A549 (cell line): ENCODE measurements at regions not wholly inside any gene's neighbourhood (a gene's known extent, or its start where the extent isn't known, plus 50 kb on each side); places are given as distances from the start of the nearest gene placed in this dataset.

Experiments used
- ATAC-seq, 2 experiments: fragments of 200-7000 bp in 1 of 2; fragments of >200 bp in 1 of 2; cut with Nextera tagmentation in 1 of 2; cut with Tn5 transposase in 1 of 2; 3 replicates each; pipeline versions ENCODE4 v1.8.0 to v1.9.1; 2018 to 2020; ENCODE audit warnings: mild to moderate bottlenecking in 1 of 2, moderate library complexity in 1 of 2
- CTCF ChIA-PET: fragments of 300-600 bp; sonication (Branson Sonifier 250); formaldehyde crosslinking; extraction: SDS; loops from one replicate; lab custom pipeline; 2021; ENCODE audit warnings: antibody characterized with exemption, inconsistent platforms; lab: Yijun Ruan, JAX
- POLR2A ChIA-PET: fragments of 350-600 bp; formaldehyde crosslinking; extraction: SDS; loops from one replicate; lab custom pipeline; 2021; ENCODE audit warnings: antibody characterized with exemption, inconsistent platforms; lab: Yijun Ruan, JAX
- DNase-seq, 2 experiments: peaks; one replicate each; pipeline versions ENCODE4 v3.0.0 to v3.0.0-alpha.2; 2011 to 2016; ENCODE audit warnings: low read depth in 1 of 2, low spot score in 1 of 2
- FAIRE-seq: peaks from 2 replicates; lab custom pipeline; 2011; peaks lifted over from hg19 to GRCh38; lab: Jason Lieb, UNC
- H3K27ac ChIP-seq, 2 experiments: fragments of >200 bp; sonication (Bioruptor Twin); formaldehyde crosslinking; 3 replicates each; pipeline ENCODE4 v1.5.1; 2016 to 2017
- H3K4me1 ChIP-seq: fragments of >200 bp; sonication (Bioruptor Twin); formaldehyde crosslinking; 3 replicates; pipeline ENCODE4 v1.6.1; 2016
- H3K4me2 ChIP-seq: fragments of >200 bp; sonication (Bioruptor Twin); formaldehyde crosslinking; 3 replicates; pipeline ENCODE4 v1.6.1; 2016
- H3K4me3 ChIP-seq: fragments of >200 bp; sonication (Bioruptor Twin); formaldehyde crosslinking; 3 replicates; pipeline ENCODE4 v1.5.1; 2016
- H3K9me3 ChIP-seq: fragments of >200 bp; sonication (Bioruptor Twin); formaldehyde crosslinking; 3 replicates; pipeline ENCODE4 v1.6.1; 2016
- BCL3 ChIP-seq: fragments of >200 bp; sonication (Bioruptor Twin); formaldehyde crosslinking; IDR thresholded peaks from 3 replicates; pipeline ENCODE4 v1.6.1; 2016
- BHLHE40 ChIP-seq: IDR thresholded peaks from 2 replicates; pipeline ENCODE4 v1.6.1; 2012; ENCODE audit warnings: low read depth, low read length, inconsistent platforms
- CBX8 ChIP-seq: fragments of 200-600 bp; sonication (generic); IDR thresholded peaks from 2 replicates; pipeline ENCODE4 v1.6.1; 2016
- CEBPB ChIP-seq, 2 experiments: fragments of >200 bp in 1 of 2; sonication (Bioruptor Twin) in 1 of 2; formaldehyde crosslinking in 1 of 2; IDR thresholded peaks; 2 replicates each; pipeline ENCODE4 v1.6.1; 2012 to 2016
- ELK1 ChIP-seq: fragments of 150-350 bp; IDR thresholded peaks from 2 replicates; pipeline ENCODE4 v1.6.1; 2014; ENCODE audit warnings: low read depth, mild to moderate bottlenecking, low read length
- FOSB ChIP-seq: fragments of 250-450 bp; sonication (Bioruptor Pico); IDR thresholded peaks from 2 replicates; pipeline ENCODE4 v1.5.0; 2020; ENCODE audit warnings: mild to moderate bottlenecking, moderate library complexity
- MAZ ChIP-seq: fragments of 150-350 bp; IDR thresholded peaks from 2 replicates; pipeline ENCODE4 v1.6.1; 2014; ENCODE audit warnings: antibody characterized with exemption, low read depth, low read length, borderline replicate concordance
- NR3C1 ChIP-seq: fragments of >200 bp; sonication (Bioruptor Twin); formaldehyde crosslinking; IDR thresholded peaks from 3 replicates; pipeline ENCODE4 v1.6.1; 2017
- POLR2AphosphoS2 ChIP-seq: conservative IDR thresholded peaks from 2 replicates; pipeline ENCODE4 v1.6.1; 2012; ENCODE audit warnings: low read length, improper control_type of control experiment, inconsistent platforms
- RARB ChIP-seq: fragments of 250-450 bp; sonication (Bioruptor Pico); IDR thresholded peaks from 2 replicates; pipeline ENCODE4 v1.8.0; 2021; ENCODE audit warnings: mild to moderate bottlenecking, moderate library complexity
- SREBF2 ChIP-seq: fragments of 450-650 bp; IDR thresholded peaks from 2 replicates; pipeline ENCODE4 v1.6.1; 2014; ENCODE audit warnings: mild to moderate bottlenecking, moderate library complexity
- TFCP2L1 ChIP-seq: fragments of 250-450 bp; sonication (Bioruptor Pico); IDR thresholded peaks from 2 replicates; pipeline ENCODE4 v1.5.0; 2021; ENCODE audit warnings: mild to moderate bottlenecking
- ZC3H11A ChIP-seq: fragments of 450-650 bp; IDR thresholded peaks from 2 replicates; pipeline ENCODE4 v1.6.1; 2014; ENCODE audit warnings: antibody characterized with exemption, mild to moderate bottlenecking
- ZFP36 ChIP-seq: fragments of 450-650 bp; IDR thresholded peaks from 2 replicates; pipeline ENCODE4 v1.6.1; 2014; ENCODE audit warnings: borderline replicate concordance; ENCODE audit not compliant: partially characterized antibody
- WGBS: methylation state at CpG from one replicate; pipeline ENCODE4 v1.1.6; 2017; ENCODE audit errors: missing lambda C conversion rate; 5-methylcytosine and 5-hydroxymethylcytosine counted together
- TF ChIP-seq, protein P1 (sequence below): fragments of 450-650 bp; IDR thresholded peaks from 2 replicates; pipeline ENCODE4 v1.6.1; 2014; ENCODE audit warnings: antibody characterized with exemption
- TF ChIP-seq, protein P2 (sequence below): fragments of 200-600 bp; sonication (generic); IDR thresholded peaks from 2 replicates; pipeline ENCODE4 v1.6.1; 2016; ENCODE audit warnings: antibody characterized with exemption, mild to moderate bottlenecking, moderate library complexity
- TF ChIP-seq, protein P3 (sequence below): IDR thresholded peaks from 2 replicates; pipeline ENCODE4 v1.6.1; 2012
- TF ChIP-seq, protein P4 (sequence below): fragments of 250-450 bp; sonication (Bioruptor Pico); IDR thresholded peaks from 2 replicates; pipeline ENCODE4 v1.5.0; 2020; ENCODE audit warnings: low read depth, mild to moderate bottlenecking, moderate library complexity
- TF ChIP-seq, protein P5 (sequence below): fragments of >200 bp; sonication (Bioruptor Twin); formaldehyde crosslinking; IDR thresholded peaks from 3 replicates; pipeline ENCODE4 v1.5.1; 2016

- no peak for DNase-seq
- no peak overlapping the region for H3K4me2 ChIP-seq
- H3K4me1 ChIP-seq, result no peaks in the 10 kb centered on the region
- no peak for FAIRE-seq
- H3K9me3 ChIP-seq, result no peaks in the 10 kb centered on the region
- no peak overlapping the region for H3K27ac ChIP-seq
- ChIA-PET POLR2A (no interaction called here), CTCF (no interaction called here)
- H3K4me3 ChIP-seq, result no peak overlapping the region
- ATAC-seq, result no peak
- TF ChIP-seq BCL3, result no peak
- no peak for TF ChIP-seq ZC3H11A
- no peak for TF ChIP-seq ZFP36
- TF ChIP-seq CBX8, result no peak
- TF ChIP-seq, protein P1, sequence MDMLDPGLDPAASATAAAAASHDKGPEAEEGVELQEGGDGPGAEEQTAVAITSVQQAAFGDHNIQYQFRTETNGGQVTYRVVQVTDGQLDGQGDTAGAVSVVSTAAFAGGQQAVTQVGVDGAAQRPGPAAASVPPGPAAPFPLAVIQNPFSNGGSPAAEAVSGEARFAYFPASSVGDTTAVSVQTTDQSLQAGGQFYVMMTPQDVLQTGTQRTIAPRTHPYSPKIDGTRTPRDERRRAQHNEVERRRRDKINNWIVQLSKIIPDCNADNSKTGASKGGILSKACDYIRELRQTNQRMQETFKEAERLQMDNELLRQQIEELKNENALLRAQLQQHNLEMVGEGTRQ, result no peak
- no peak for TF ChIP-seq POLR2AphosphoS2
- no peak for TF ChIP-seq BHLHE40
- no peak for TF ChIP-seq RARB (CRISPR knock-in tag)
- TF ChIP-seq ELK1, result no peak
- TF ChIP-seq CEBPB (IDR thresholded peaks at IDR 0.05), result no peak
- TF ChIP-seq, protein P2, sequence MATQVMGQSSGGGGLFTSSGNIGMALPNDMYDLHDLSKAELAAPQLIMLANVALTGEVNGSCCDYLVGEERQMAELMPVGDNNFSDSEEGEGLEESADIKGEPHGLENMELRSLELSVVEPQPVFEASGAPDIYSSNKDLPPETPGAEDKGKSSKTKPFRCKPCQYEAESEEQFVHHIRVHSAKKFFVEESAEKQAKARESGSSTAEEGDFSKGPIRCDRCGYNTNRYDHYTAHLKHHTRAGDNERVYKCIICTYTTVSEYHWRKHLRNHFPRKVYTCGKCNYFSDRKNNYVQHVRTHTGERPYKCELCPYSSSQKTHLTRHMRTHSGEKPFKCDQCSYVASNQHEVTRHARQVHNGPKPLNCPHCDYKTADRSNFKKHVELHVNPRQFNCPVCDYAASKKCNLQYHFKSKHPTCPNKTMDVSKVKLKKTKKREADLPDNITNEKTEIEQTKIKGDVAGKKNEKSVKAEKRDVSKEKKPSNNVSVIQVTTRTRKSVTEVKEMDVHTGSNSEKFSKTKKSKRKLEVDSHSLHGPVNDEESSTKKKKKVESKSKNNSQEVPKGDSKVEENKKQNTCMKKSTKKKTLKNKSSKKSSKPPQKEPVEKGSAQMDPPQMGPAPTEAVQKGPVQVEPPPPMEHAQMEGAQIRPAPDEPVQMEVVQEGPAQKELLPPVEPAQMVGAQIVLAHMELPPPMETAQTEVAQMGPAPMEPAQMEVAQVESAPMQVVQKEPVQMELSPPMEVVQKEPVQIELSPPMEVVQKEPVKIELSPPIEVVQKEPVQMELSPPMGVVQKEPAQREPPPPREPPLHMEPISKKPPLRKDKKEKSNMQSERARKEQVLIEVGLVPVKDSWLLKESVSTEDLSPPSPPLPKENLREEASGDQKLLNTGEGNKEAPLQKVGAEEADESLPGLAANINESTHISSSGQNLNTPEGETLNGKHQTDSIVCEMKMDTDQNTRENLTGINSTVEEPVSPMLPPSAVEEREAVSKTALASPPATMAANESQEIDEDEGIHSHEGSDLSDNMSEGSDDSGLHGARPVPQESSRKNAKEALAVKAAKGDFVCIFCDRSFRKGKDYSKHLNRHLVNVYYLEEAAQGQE, result no peak
- TF ChIP-seq SREBF2, result no peak
- WGBS, result 6% methylated on average over 1 of the region's 1 CpG
These were observed 490.7 kb downstream of the TOX3 start for GRCh38 chr16:52056259-52056658.

GRCh38 chr16:52055381-52055780, 491.6 kb downstream of the TOX3 start:
- Histone ChIP-seq H3K4me2 (no peak overlapping the region), H3K4me3 (no peak overlapping the region), H3K27ac (no peak overlapping the region), H3K4me1 (no peaks in the 10 kb centered on the region), H3K9me3 (no peaks in the 10 kb centered on the region)
- WGBS, result 0% methylated on average over 2 of the region's 2 CpGs
- no peak for DNase-seq
- FAIRE-seq, result no peak
- CTCF ChIA-PET, result no interaction called here
- TF ChIP-seq POLR2AphosphoS2, result no peak
- TF ChIP-seq, protein P3, sequence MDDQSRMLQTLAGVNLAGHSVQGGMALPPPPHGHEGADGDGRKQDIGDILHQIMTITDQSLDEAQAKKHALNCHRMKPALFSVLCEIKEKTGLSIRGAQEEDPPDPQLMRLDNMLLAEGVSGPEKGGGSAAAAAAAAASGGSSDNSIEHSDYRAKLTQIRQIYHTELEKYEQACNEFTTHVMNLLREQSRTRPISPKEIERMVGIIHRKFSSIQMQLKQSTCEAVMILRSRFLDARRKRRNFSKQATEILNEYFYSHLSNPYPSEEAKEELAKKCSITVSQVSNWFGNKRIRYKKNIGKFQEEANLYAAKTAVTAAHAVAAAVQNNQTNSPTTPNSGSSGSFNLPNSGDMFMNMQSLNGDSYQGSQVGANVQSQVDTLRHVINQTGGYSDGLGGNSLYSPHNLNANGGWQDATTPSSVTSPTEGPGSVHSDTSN, result no peak
- no peak for TF ChIP-seq TFCP2L1 (CRISPR knock-in tag)
- TF ChIP-seq NR3C1, result no peak
- TF ChIP-seq MAZ, result no peak
- TF ChIP-seq ZC3H11A, result no peak
- TF ChIP-seq, protein P4, sequence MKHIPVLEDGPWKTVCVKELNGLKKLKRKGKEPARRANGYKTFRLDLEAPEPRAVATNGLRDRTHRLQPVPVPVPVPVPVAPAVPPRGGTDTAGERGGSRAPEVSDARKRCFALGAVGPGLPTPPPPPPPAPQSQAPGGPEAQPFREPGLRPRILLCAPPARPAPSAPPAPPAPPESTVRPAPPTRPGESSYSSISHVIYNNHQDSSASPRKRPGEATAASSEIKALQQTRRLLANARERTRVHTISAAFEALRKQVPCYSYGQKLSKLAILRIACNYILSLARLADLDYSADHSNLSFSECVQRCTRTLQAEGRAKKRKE (CRISPR knock-in tag), result no peak
- TF ChIP-seq FOSB (CRISPR knock-in tag), result no peak
- TF ChIP-seq, protein P5, sequence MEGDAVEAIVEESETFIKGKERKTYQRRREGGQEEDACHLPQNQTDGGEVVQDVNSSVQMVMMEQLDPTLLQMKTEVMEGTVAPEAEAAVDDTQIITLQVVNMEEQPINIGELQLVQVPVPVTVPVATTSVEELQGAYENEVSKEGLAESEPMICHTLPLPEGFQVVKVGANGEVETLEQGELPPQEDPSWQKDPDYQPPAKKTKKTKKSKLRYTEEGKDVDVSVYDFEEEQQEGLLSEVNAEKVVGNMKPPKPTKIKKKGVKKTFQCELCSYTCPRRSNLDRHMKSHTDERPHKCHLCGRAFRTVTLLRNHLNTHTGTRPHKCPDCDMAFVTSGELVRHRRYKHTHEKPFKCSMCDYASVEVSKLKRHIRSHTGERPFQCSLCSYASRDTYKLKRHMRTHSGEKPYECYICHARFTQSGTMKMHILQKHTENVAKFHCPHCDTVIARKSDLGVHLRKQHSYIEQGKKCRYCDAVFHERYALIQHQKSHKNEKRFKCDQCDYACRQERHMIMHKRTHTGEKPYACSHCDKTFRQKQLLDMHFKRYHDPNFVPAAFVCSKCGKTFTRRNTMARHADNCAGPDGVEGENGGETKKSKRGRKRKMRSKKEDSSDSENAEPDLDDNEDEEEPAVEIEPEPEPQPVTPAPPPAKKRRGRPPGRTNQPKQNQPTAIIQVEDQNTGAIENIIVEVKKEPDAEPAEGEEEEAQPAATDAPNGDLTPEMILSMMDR, result no peak
- no peak for TF ChIP-seq BHLHE40
- POLR2A ChIA-PET, result no interaction called here
- no peak for ATAC-seq
